ENCODE measurements at regions not wholly inside any gene's neighbourhood (a gene's known extent, or its start where the extent isn't known, plus 50 kb on each side); places are given as distances from the start of the nearest gene placed in this dataset.
"Not testable (repeated sequence)": the region's sequence is repeated elsewhere in the genome, so short reads cannot be mapped to it uniquely, and the experiment has no call there.

- no peaks in the 10 kb centered on the region for H3K36me3 ChIP-seq (ENCODE audit: insufficient read depth, low read length)
- no peak overlapping the region for H3K4me3 ChIP-seq (ENCODE audit: low read depth, low read length, poor library complexity, severe bottlenecking)
- H3F3A ChIP-seq (ENCODE audit: insufficient read depth, low read length) = no peaks in the 10 kb centered on the region
- H3K79me2 ChIP-seq (ENCODE audit: insufficient read depth, low read length) = no peaks in the 10 kb centered on the region
- H3K4me1 ChIP-seq (ENCODE audit: insufficient read depth, low read length, severe bottlenecking) = no peaks in the 10 kb centered on the region
- TF ChIP-seq CTCF (IDR thresholded peaks at IDR 0.05; ENCODE audit: low read length) (no peak), EZH2 (IDR thresholded peaks at IDR 0.05; ENCODE audit: borderline replicate concordance, low read length) (no peak)
- H3K27me3 ChIP-seq (ENCODE audit: insufficient read depth, low read length) = no peaks in the 10 kb centered on the region
- no peak overlapping the region for H3K9ac ChIP-seq (ENCODE audit: low read length)
- H3K9me3 ChIP-seq (ENCODE audit: low read length) = no peaks in the 10 kb centered on the region
- no peaks in the 10 kb centered on the region for H4K20me1 ChIP-seq (ENCODE audit: insufficient read depth, low read length)
- no peak overlapping the region for H3K27ac ChIP-seq (ENCODE audit: low read depth, low read length, poor library complexity, severe bottlenecking)
- no peaks in the 10 kb centered on the region for H3K9me2 ChIP-seq (ENCODE audit: low read depth, low read length)
- H2AFZ ChIP-seq (ENCODE audit: low read length) = no peak overlapping the region
- no peak overlapping the region for H3K4me2 ChIP-seq (ENCODE audit: low read length)
Measured at GRCh38 chr11:97770570-97770969, 1250.2 kb upstream of the CNTN5 start.

DNA sequence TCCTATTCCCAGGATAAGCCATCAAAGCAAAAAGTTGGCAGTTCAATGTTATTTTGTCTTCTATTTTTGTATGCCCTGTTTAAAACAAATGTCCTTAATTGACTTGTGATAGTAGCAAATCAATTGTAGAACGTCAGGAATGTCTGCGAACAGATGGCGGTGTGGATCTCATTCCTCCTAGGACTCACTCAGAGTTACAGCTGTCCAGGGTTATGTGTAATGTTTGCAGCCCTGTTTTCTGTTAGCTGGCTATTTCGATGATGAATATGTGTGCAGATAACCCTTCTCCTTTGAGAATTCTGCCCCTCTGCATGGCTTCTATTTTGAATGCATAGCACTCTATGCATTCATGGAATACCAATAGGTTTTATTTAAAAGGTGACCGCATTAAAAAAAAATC is 1248.0 kb upstream of the CNTN5 start:
- Histone ChIP-seq H3K9me3 (ENCODE audit: low read length) (no peaks in the 10 kb centered on the region), H3K79me2 (ENCODE audit: insufficient read depth, low read length) (no peaks in the 10 kb centered on the region), H3K4me1 (ENCODE audit: insufficient read depth, low read length, severe bottlenecking) (no peaks in the 10 kb centered on the region), H3K4me3 (ENCODE audit: low read depth, low read length, poor library complexity, severe bottlenecking) (no peak overlapping the region), H3K4me2 (ENCODE audit: low read length) (no peak overlapping the region), H3K9me2 (ENCODE audit: low read depth, low read length) (no peaks in the 10 kb centered on the region), H4K20me1 (ENCODE audit: insufficient read depth, low read length) (no peaks in the 10 kb centered on the region), H3F3A (ENCODE audit: insufficient read depth, low read length) (no peaks in the 10 kb centered on the region), H3K27me3 (ENCODE audit: insufficient read depth, low read length) (no peaks in the 10 kb centered on the region), H3K9ac (ENCODE audit: low read length) (no peak overlapping the region), H2AFZ (ENCODE audit: low read length) (no peak overlapping the region), H3K27ac (ENCODE audit: low read depth, low read length, poor library complexity, severe bottlenecking) (no peak overlapping the region), H3K36me3 (ENCODE audit: insufficient read depth, low read length) (no peaks in the 10 kb centered on the region)
- TF ChIP-seq EZH2 (IDR thresholded peaks at IDR 0.05; ENCODE audit: borderline replicate concordance, low read length) (no peak), CTCF (IDR thresholded peaks at IDR 0.05; ENCODE audit: low read length) (no peak)

DNA sequence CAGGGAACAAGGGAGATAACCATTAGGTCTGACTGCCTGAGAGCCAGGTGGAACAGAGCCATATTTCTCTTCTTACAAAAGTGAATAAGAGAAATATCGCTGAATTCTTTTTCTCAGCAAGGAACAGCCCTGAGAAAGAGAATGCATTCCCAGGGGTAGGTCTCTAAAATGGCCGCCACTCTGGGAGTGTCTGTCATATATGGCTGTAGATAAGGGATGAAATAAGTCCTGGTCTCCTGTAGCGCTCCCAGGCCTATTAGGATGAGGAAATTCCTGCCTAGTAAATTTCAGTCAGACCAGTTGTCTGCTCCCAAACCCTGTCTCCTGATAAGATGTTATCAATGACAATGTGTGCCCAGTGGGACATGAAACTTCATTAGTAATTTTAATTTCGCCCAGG is 1236.4 kb upstream of the CNTN5 start:
- not testable (repeated sequence) for H4K20me1 ChIP-seq (ENCODE audit: insufficient read depth, low read length); H3F3A ChIP-seq (ENCODE audit: insufficient read depth, low read length); H3K36me3 ChIP-seq (ENCODE audit: insufficient read depth, low read length); H2AFZ ChIP-seq (ENCODE audit: low read length); H3K4me3 ChIP-seq (ENCODE audit: low read depth, low read length, poor library complexity, severe bottlenecking); H3K9ac ChIP-seq (ENCODE audit: low read length); H3K27ac ChIP-seq (ENCODE audit: low read depth, low read length, poor library complexity, severe bottlenecking); H3K79me2 ChIP-seq (ENCODE audit: insufficient read depth, low read length); H3K9me3 ChIP-seq (ENCODE audit: low read length); H3K27me3 ChIP-seq (ENCODE audit: insufficient read depth, low read length); H3K4me2 ChIP-seq (ENCODE audit: low read length); H3K4me1 ChIP-seq (ENCODE audit: insufficient read depth, low read length, severe bottlenecking); H3K9me2 ChIP-seq (ENCODE audit: low read depth, low read length)

DNA sequence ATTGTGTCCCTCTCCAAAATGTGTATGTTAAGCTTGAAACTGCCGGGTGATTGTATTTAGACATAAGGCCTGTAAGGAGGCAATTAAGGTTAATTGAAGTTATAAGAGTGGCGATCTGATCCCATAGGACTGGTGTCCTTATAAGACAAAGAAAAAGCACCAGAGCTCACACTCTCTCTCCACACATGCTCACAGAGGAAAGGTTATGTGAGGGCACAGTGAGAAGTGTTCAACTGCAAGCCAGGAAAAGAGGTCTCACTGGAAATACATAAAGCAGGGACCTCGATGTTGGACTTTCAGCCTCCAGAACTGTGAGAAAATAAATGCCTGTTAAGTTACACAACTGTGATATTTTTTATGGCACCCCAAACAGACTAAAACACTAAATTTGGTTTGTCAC is 1233.8 kb upstream of the CNTN5 start:
- Histone ChIP-seq H3K27ac (ENCODE audit: low read depth, low read length, poor library complexity, severe bottlenecking) (no peak overlapping the region), H3K4me1 (ENCODE audit: insufficient read depth, low read length, severe bottlenecking) (no peaks in the 10 kb centered on the region)
- TF ChIP-seq EZH2 (IDR thresholded peaks at IDR 0.05; ENCODE audit: borderline replicate concordance, low read length) = no peak
- TF ChIP-seq CTCF (IDR thresholded peaks at IDR 0.05; ENCODE audit: low read length) = no peak

More for the DNA sequence above, 1233.8 kb upstream of the CNTN5 start:
- Histone ChIP-seq H3K9ac (ENCODE audit: low read length) (no peak overlapping the region), H4K20me1 (ENCODE audit: insufficient read depth, low read length) (no peaks in the 10 kb centered on the region), H2AFZ (ENCODE audit: low read length) (no peak overlapping the region), H3K79me2 (ENCODE audit: insufficient read depth, low read length) (no peaks in the 10 kb centered on the region), H3K4me2 (ENCODE audit: low read length) (no peak overlapping the region), H3K9me2 (ENCODE audit: low read depth, low read length) (no peaks in the 10 kb centered on the region), H3K27me3 (ENCODE audit: insufficient read depth, low read length) (no peaks in the 10 kb centered on the region), H3F3A (ENCODE audit: insufficient read depth, low read length) (no peaks in the 10 kb centered on the region), H3K4me3 (ENCODE audit: low read depth, low read length, poor library complexity, severe bottlenecking) (no peak overlapping the region), H3K36me3 (ENCODE audit: insufficient read depth, low read length) (no peaks in the 10 kb centered on the region), H3K9me3 (ENCODE audit: low read length) (no peaks in the 10 kb centered on the region)
